ENCODE measurements at regions not wholly inside any gene's neighbourhood (a gene's known extent, or its start where the extent isn't known, plus 50 kb on each side); places are given as distances from the start of the nearest gene placed in this dataset.

DNA sequence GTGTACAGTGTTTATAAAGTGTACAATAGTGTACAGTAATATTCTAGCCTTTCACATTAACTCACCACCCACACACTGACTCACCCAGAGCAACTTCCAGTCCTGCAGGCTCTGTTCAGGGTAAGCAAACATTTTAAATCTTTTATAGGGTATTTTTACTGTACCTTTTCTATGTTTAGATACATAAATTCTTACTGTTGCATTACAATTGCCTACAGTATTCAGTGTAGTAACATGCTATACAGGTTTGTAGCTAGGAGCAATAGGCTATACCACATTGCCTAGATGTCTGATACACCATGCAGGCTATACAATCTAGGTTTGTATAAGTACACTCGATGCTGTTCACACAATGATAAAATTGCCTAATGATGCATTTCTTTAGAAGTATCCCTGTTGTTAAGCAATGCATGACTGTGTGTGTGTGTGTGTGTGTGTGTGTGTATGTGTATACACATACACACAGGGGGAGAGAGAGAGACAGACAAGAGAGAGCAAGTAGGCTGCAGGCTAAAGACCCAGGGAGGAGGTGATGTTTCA is 72.5 kb upstream of the PRR23C start:
- Histone ChIP-seq H3K4me1 (ENCODE audit: control insufficient read depth, insufficient read depth, low read length, poor library complexity, severe bottlenecking) (peaks cover 5% of the 10 kb centered on the region), H3K4me3 (ENCODE audit: extremely low read depth, insufficient read depth, low read length, poor library complexity, severe bottlenecking) (no peak overlapping the region), H3K27ac (ENCODE audit: low read depth, low read length, severe bottlenecking) (no peak overlapping the region), H3K36me3 (ENCODE audit: control insufficient read depth, insufficient read depth, low read length) (no peaks in the 10 kb centered on the region), H3K9me3 (ENCODE audit: control insufficient read depth, low read length) (no peaks in the 10 kb centered on the region)
- no CpG with 5 or more reads among the region's 1 CpG for WGBS, 2 experiments (ENCODE audit: insufficient coverage in 2 of 2)

DNA sequence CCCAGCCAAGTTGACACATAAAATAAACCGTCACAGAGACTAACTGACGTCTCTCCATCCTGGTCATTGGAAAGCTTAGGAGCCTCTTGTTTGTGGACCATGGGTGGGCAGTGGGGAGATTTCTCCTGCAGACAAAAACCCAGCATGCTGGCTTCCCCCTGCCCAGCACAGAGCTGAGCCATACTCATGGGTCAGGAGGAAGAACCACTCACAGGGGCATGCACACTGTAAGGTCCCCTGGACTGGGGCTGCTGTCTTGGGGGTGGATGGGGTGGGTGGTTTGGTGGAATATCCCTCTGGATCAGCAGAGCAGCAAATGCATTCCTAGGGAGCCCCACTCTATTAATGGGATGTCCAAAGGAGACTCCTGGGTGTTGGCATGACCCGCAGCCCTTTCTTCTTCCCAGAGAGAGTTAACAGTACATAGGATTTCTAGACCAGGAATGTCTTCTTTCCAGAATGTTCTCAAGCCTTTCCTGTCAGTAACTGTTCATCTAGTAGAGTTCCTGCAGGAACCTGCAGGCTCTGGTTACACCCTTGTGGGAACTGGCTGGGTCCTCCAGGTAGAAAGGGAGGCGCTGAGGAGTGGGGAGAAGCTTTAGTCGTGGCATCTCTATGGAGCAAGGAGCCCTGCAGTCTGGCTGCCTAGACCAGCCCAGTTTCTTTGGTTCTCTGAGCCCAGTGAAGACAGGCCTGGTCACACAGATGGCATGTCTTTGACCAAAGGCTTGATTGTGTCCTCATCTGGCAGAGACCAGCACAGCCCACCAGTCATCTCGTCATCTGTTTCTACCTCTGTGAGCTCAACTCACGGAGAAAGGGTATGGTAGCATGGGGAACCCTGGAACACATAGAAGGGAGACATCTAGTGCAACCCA is 73.4 kb upstream of the PRR23C start:
- WGBS, 2 experiments (ENCODE audit: insufficient coverage in 2 of 2) = 95 to 100% methylated on average over 7 of the region's 7 CpGs
- no peak overlapping the region for H3K27ac ChIP-seq (ENCODE audit: low read depth, low read length, severe bottlenecking)
- no peaks in the 10 kb centered on the region for H3K36me3 ChIP-seq (ENCODE audit: control insufficient read depth, insufficient read depth, low read length)
- H3K4me1 ChIP-seq (ENCODE audit: control insufficient read depth, insufficient read depth, low read length, poor library complexity, severe bottlenecking) = peaks cover 5% of the 10 kb centered on the region
- H3K9me3 ChIP-seq (ENCODE audit: control insufficient read depth, low read length) = no peaks in the 10 kb centered on the region
- no peak overlapping the region for H3K4me3 ChIP-seq (ENCODE audit: extremely low read depth, insufficient read depth, low read length, poor library complexity, severe bottlenecking)

DNA sequence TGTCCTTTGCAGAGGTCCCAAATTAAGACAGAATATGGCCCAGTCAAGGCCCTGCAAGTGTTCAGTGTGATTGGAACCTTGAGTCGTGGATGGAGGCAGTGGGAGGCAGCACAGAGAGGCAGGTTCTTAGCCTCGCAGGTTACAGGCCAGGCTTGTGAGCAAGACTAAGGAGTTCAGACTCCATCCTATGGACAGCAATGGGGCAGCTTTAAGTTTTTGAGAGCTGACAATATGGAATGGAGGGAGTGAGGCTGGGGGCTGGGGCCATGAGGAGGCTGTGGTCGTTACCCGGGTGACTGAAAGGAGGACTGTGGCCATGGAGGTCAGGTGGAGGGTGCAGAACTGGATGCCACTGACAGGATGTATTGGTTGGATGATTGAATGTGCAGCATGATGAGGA is 74.1 kb upstream of the PRR23C start:
- H3K9me3 ChIP-seq (ENCODE audit: control insufficient read depth, low read length) = no peaks in the 10 kb centered on the region
- H3K36me3 ChIP-seq (ENCODE audit: control insufficient read depth, insufficient read depth, low read length) = no peaks in the 10 kb centered on the region
- H3K4me3 ChIP-seq (ENCODE audit: extremely low read depth, insufficient read depth, low read length, poor library complexity, severe bottlenecking) = no peak overlapping the region
- 96% methylated on average over 3 to 4 of the region's 4 CpGs for WGBS, 2 experiments (ENCODE audit: insufficient coverage in 2 of 2)
- peaks cover 5% of the 10 kb centered on the region for H3K4me1 ChIP-seq (ENCODE audit: control insufficient read depth, insufficient read depth, low read length, poor library complexity, severe bottlenecking)
- no peak overlapping the region for H3K27ac ChIP-seq (ENCODE audit: low read depth, low read length, severe bottlenecking)

DNA sequence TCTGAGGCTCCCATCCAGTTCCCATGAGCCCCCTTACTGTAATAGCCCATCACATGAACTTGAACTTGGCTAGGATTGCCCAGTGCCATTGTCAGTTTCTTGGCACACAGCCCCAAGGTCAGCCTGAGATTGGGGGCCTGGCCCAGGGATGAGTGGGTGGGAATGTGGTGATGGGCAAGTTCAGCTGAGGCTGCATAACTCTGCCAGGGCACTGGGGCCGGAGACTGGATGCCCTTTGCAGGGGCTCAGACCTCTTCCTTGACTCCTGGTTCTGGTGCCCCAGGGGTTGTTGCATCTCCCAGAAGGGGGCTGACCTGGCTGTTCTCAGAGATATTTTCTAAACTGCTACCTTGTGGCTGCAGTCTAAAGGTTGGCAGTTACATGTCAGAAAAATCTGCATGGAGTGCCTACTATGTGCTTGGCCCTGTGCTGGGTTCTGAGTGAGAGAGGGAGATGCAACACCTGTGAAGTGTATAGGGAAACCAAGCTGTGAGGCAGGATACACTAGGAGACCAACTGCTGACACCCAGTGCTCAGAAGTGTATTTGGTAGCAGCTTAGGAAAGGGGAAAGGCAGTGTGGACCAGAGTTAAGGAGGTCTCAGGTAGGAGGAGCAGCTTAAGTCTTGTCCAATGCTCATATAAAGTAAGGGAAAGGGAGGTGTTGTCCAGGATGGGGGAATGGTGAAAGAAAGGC is 74.8 kb upstream of the PRR23C start:
- Histone ChIP-seq H3K4me1 (ENCODE audit: control insufficient read depth, insufficient read depth, low read length, poor library complexity, severe bottlenecking) (peaks cover 5% of the 10 kb centered on the region), H3K27ac (ENCODE audit: low read depth, low read length, severe bottlenecking) (no peak overlapping the region), H3K4me3 (ENCODE audit: extremely low read depth, insufficient read depth, low read length, poor library complexity, severe bottlenecking) (no peak overlapping the region), H3K9me3 (ENCODE audit: control insufficient read depth, low read length) (no peaks in the 10 kb centered on the region), H3K36me3 (ENCODE audit: control insufficient read depth, insufficient read depth, low read length) (no peaks in the 10 kb centered on the region)
- WGBS, 2 experiments (ENCODE audit: insufficient coverage in 2 of 2) = 89 to 100% methylated on average over 1 of the region's 1 CpG

DNA sequence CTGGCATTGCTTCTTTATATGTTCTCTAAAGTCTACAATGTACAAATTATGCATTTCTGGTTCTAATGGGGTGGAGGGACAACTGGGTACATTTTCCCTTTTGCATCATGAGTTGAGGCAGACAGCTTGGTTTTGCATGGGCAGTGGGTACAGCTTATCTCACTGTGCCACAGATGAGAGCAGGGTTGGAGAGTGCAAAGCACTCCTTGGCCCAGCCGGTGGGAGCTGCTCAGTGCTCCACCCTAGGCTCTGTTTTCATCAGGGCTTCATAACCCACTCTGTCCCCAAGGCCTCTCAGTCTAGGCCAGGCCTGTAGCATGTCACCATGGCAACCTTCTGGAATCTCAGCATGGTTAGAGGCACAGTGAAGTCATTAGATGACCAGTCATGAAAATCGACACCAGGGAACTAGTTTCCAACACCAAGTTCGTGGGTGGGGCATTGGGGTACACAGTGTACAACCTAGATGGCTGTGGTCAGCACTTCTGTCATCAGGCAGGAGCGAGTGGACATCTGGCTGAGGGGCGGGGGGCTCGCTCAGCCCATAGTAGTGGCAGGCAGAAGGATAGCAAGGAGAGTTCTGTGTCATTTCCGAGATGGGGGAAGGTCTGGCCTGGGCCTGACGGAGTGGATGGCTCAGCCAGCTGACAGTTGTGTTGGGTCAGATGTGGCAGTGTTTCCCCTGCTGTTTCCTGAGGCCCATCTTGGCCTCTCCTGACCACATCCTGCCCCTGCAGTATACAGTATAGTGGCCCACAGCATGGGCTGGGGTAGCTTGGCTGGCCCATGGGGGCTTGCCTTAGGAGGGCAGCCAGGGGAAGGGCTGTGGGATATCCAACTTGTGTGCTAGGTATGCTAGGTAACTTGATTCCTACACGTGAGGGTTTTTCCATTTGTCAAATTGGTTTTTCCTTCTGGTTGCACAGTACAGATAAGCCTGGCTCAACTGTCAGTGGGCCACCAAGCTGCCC is 75.7 kb upstream of the PRR23C start:
- WGBS, 2 experiments (ENCODE audit: insufficient coverage in 2 of 2) = 80 to 88% methylated on average over 7 to 9 of the region's 9 CpGs
- no peak overlapping the region for H3K4me3 ChIP-seq (ENCODE audit: extremely low read depth, insufficient read depth, low read length, poor library complexity, severe bottlenecking)
- peak overlapping the region; percentile 55 for H3K27ac ChIP-seq (ENCODE audit: low read depth, low read length, severe bottlenecking)
- no peaks in the 10 kb centered on the region for H3K9me3 ChIP-seq (ENCODE audit: control insufficient read depth, low read length)
- peaks cover 5% of the 10 kb centered on the region for H3K4me1 ChIP-seq (ENCODE audit: control insufficient read depth, insufficient read depth, low read length, poor library complexity, severe bottlenecking)
- no peaks in the 10 kb centered on the region for H3K36me3 ChIP-seq (ENCODE audit: control insufficient read depth, insufficient read depth, low read length)

DNA sequence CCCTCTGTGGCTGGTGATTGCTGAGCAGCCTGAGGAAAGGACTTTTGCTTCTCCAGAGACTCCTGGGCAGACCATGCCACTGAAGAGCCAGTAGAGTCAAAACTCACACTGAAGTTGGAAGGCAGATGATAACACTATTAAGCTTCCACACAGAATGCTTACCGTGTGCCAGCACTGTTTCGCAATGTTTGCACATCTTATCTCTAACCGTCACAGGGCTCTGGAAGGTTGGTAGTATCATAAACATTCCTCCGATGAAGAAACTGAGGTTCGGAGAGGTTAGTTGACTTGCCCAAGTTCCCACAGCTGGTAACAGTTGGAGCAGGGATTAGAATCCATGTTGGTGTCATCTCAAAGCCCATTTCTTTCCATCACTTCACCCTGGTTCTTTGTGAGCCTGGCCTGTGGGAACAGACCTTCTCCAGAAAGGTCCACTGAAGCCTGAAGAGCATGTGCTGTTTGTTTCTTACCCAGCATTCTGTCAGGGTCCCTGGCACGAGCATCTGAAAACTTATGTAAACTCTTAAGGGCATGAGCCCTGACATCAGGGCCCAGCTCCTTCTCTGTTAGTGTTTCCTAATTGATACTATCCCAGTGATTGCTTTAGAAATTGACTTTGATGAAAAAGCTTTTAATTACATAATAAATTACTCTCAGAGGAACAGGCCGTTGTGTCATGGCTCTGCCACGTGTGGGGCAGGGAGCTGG is 77.0 kb upstream of the PRR23C start:
- Histone ChIP-seq H3K4me3 (ENCODE audit: extremely low read depth, insufficient read depth, low read length, poor library complexity, severe bottlenecking) (no peak overlapping the region), H3K27ac (ENCODE audit: low read depth, low read length, severe bottlenecking) (no peak overlapping the region), H3K4me1 (ENCODE audit: control insufficient read depth, insufficient read depth, low read length, poor library complexity, severe bottlenecking) (peaks cover 5% of the 10 kb centered on the region), H3K36me3 (ENCODE audit: control insufficient read depth, insufficient read depth, low read length) (no peaks in the 10 kb centered on the region), H3K9me3 (ENCODE audit: control insufficient read depth, low read length) (no peaks in the 10 kb centered on the region)
- 89 to 91% methylated on average over 4 to 5 of the region's 8 CpGs for WGBS, 2 experiments (ENCODE audit: insufficient coverage in 2 of 2)

DNA sequence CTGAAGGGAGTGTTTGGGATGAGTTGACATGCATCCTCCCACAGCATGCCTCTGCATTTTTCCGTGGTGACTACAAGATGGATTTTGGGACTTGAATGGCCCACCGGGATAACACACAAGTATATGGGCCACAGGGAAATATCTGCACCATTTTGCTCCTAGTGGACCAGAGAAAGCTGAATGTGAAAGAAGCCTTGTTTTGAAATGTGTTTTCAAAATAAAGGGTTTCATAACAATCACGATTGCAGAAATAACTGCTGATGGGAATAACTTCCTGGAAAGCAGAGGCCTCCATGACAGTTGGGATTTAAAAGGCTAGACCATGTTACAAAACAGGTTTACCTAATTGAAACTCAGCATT is 77.5 kb upstream of the PRR23C start:
- WGBS, 2 experiments (ENCODE audit: insufficient coverage in 2 of 2) = 90 to 94% methylated on average over 3 of the region's 3 CpGs
- Histone ChIP-seq H3K36me3 (ENCODE audit: control insufficient read depth, insufficient read depth, low read length) (no peaks in the 10 kb centered on the region), H3K4me1 (ENCODE audit: control insufficient read depth, insufficient read depth, low read length, poor library complexity, severe bottlenecking) (peaks cover 5% of the 10 kb centered on the region), H3K27ac (ENCODE audit: low read depth, low read length, severe bottlenecking) (no peak overlapping the region), H3K9me3 (ENCODE audit: control insufficient read depth, low read length) (no peaks in the 10 kb centered on the region), H3K4me3 (ENCODE audit: extremely low read depth, insufficient read depth, low read length, poor library complexity, severe bottlenecking) (no peak overlapping the region)

DNA sequence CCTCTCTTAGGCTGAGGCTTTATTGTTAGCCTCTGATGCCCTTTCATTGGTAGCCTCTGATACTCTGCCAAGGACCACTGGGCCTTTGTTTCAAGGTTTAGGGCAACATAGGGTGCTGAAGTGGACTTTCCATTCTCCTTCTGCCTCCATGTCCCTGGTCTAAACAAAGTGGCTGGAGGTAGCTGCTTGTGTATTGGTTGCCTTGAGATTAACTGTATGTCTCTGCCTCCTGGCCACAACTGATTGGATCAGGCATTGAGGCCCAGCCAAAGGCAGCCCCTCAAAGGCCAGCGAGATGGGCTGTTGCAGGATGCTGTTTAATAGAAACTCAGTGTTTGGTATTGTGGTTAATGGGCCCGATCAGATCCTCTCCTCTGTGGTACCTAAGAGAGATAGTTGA is 77.9 kb upstream of the PRR23C start:
- H3K4me3 ChIP-seq (ENCODE audit: extremely low read depth, insufficient read depth, low read length, poor library complexity, severe bottlenecking) = no peak overlapping the region
- WGBS, 2 experiments (ENCODE audit: insufficient coverage in 2 of 2) = 86 to 94% methylated on average over 2 of the region's 2 CpGs
- H3K4me1 ChIP-seq (ENCODE audit: control insufficient read depth, insufficient read depth, low read length, poor library complexity, severe bottlenecking) = peaks cover 5% of the 10 kb centered on the region
- no peak overlapping the region for H3K27ac ChIP-seq (ENCODE audit: low read depth, low read length, severe bottlenecking)
- H3K36me3 ChIP-seq (ENCODE audit: control insufficient read depth, insufficient read depth, low read length) = no peaks in the 10 kb centered on the region
- no peaks in the 10 kb centered on the region for H3K9me3 ChIP-seq (ENCODE audit: control insufficient read depth, low read length)

DNA sequence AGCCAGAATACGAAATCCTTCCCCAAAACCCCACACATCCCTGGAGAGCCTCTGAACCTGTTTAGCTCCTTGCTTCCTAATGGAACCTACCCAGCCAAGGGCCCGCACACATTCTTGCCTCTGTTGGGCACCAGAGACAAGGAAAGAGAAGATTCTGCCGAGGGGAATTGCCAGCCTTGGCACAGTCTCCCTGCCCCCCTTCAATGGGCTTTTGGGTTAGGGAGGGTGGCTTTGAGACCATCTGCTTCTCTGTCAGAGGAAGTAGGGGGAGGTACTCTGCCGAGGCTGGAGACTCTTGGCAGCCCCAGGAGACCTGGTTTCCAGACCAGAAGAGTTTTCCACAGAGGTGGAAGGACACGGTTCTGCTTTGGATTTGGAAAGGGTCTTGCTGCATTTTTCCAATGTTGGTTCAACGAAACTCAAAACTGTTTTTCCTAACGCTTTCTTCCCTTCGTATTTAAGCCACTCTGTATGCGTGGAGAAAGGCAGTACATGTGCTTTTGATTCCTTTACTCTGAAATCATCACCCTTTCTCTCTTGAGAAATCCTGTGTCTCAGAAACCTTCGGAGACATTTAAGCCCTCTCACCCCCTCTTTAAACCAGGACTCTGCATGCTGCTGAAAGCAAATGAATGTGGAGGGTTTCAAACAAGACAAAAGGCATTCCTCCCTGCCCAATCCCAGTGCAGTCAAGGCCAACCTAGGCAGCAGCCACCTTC is 78.8 kb upstream of the PRR23C start:
- H3K4me1 ChIP-seq (ENCODE audit: control insufficient read depth, insufficient read depth, low read length, poor library complexity, severe bottlenecking) = peaks cover 5% of the 10 kb centered on the region
- H3K9me3 ChIP-seq (ENCODE audit: control insufficient read depth, low read length) = no peaks in the 10 kb centered on the region
- H3K4me3 ChIP-seq (ENCODE audit: extremely low read depth, insufficient read depth, low read length, poor library complexity, severe bottlenecking) = no peak overlapping the region
- no peak overlapping the region for H3K27ac ChIP-seq (ENCODE audit: low read depth, low read length, severe bottlenecking)
- WGBS, 2 experiments (ENCODE audit: insufficient coverage in 2 of 2) = 86 to 88% methylated on average over 7 of the region's 10 CpGs
- H3K36me3 ChIP-seq (ENCODE audit: control insufficient read depth, insufficient read depth, low read length) = no peaks in the 10 kb centered on the region
